HG03280 (cell line): ENCODE measurements at regions not wholly inside any gene's neighbourhood (a gene's known extent, or its start where the extent isn't known, plus 50 kb on each side); places are given as distances from the start of the nearest gene placed in this dataset.
"Not testable (repeated sequence)": the region's sequence is repeated elsewhere in the genome, so short reads cannot be mapped to it uniquely, and the experiment has no call there.

Source experiments
- ATAC-seq: cut with Tn5 transposase; IDR thresholded peaks from one replicate; pipeline ENCODE4 v1.9.1; 2021; ENCODE audit warnings: mild to moderate bottlenecking, moderate library complexity; ENCODE audit not compliant: unreplicated experiment

DNA sequence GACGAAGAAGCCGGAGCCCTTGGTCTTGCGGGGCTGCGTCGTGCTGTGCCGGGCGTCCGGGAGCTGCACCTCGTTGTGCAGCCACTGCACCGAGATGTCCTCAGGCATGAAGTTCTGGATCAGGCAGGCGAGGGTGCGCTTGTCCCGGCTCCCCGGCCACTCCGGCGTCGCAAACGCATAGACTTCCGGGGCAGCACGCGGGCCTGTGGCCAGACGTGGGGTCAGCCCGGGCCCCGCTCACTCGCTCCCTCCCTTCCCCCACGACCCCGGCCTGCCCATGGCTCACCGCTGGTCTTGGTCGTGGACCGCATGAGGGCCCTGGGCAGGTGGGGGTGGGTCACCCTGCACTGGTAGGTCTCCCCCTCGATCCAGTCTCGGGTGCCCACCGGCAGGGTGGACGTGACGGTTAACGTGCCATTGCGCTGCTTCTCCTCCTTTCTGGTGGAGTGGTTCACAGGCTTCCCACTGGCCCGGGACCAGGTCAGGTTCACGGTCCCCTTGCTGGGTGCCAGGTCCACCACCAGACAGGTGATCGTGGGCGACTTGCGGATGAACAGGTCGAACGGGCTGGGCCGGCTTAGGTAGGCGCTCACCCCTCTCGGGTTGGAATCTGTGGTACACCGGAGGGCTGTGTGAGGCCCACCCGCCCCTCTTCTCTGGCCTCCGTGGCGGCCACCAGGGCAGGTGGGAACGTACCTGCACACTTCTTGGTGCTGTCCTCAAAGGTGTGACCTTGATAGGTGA, 74.0 kb downstream of the TMEM121 start:
- not testable (repeated sequence) for ATAC-seq

GRCh38 chr14:105600939-105601359, 74.6 kb downstream of the TMEM121 start:
- no peak for ATAC-seq

- ATAC-seq = no peak
Observed at GRCh38 chr14:105601360-105602242, 75.2 kb downstream of the TMEM121 start.

GRCh38 chr14:105602243-105602750, 75.9 kb downstream of the TMEM121 start:
- no peak for ATAC-seq

DNA sequence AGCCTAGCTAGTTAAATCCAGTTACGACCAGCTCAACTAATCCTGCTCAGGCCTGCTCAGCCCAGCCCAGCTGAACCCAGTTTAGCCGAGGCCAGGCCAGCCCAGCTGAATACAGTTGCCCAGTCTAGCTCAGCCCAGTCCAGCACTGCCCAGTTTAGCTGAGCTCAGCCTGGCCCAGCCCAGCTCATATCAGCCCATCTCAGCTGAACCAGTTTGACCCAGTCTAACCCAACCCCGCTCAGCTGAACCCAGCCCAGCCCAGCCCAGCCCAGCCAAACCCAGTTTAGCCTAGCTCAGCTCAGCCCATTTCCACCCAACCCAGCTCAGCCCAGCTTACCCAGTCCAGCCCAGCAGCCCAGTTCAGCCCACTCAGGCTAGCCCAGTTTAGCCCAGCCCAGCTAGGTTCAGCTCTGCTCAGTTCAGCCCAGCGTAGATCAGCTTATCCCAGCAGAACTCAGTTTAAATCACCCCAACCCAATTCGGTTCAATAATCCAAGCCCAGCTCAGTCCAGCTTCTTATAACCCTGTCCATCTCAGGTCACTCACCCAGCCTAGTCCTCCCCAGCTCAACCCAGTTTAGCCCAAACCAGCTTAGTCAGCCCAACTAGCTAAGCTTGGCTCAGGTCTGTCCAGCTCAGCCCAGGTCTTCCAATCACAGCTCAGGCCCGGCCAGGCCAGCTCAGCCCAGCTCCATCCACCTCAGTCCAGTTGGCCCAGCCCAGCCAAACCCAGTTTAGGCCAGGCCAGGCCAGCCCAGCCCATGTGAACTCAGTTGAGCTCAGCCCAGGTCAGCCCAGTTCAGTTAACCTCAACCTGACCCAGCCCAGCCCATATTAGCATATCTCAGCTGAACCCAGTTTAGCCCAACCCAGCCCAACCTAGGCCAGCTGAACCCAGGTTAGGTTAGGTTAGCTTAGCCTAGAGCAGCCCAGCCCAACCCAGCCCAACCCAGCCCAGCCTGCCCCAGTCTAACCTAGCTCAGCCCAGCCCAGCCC, 76.7 kb downstream of the TMEM121 start:
- no peak for ATAC-seq

DNA sequence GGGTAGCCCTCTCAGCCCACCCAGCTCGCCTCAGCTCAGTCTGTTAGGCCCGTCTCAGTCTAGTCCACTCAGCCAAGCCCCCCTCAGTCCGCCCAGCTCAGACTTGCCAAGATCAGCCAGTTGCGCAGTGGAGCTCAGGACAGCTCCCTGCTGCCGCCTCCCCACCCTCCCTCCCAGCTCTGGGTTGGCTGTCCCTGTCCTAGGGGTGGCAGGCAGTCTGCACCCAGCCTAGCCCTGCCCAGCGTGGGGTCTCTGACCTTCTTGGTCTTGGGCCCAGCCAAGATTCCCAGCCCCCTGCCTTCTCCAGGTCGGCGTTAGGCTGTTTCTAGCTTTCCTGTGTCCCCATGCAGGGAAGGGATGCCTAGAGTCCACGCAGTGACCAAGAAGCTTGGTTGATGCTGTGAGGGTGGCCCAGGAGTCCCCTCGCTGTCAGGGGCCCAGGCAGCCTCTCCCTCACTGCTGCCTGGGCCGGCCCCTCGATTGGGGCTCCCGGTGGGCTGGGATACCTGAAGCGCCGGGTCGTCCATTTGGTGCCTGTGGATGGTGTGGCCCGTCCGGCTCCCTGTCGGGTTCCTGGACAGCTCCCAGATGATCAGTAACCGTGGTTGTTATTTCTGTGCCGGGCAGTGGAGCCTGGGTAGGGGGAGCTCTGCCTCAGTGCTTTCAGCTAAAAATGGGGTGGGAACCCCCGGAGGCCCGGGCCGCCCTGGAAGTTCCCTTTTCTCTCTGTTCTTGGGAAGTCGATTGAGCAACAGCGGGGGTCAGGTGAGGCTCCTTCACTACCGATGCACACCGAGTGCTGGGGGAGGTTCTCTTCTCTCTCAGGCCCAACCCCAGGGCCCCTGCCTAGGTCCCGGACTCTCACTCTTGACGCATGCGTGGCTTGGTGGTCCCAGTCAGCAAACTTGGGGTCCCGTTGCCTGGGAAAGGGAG, 78.4 kb downstream of the TMEM121 start:
- not testable (repeated sequence) for ATAC-seq

DNA sequence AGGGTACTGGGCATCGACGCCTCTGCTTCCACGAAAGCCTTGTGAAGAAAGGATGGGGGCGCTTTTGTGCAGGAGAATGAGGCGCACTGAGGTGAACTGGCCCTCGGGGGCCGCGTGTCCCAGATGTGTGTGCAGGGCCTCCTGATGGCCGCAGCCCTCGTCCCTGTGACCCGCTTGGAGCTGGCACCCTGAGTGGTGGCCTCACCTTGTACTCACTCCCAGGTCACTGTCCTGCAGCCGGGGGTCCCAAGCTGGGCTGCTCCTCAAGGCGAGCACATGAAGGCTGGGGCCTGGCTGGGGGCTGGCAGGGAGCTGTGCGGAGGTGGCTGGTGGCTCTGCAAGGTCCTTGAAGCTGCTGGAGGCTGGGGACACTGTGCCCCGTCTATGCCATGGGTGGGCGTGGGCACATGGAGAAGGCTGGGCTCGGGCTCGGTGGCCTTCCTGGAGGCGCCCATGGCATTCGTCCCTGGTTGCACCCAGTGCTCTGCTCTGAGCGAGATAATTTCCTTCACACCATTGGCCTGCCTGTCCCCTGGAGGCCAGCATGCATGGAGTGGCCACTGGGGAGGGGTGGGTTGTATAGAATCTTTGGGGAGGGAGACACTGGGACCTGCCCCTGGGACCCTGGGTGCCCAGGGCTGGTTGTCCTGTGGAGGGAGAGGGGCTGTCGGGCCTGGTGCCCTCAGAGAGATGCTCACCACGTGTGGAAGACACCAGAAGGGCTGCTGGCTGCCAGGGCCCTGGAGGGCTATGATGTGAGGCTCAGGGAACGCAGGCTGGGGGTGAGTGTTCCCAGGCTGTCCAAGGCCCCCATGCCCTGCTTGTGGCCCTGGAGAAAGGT, 79.3 kb downstream of the TMEM121 start:
- ATAC-seq = no peak

- ATAC-seq = not testable (repeated sequence)
Observed at GRCh38 chr14:105606305-105606975, 80.1 kb downstream of the TMEM121 start.

DNA sequence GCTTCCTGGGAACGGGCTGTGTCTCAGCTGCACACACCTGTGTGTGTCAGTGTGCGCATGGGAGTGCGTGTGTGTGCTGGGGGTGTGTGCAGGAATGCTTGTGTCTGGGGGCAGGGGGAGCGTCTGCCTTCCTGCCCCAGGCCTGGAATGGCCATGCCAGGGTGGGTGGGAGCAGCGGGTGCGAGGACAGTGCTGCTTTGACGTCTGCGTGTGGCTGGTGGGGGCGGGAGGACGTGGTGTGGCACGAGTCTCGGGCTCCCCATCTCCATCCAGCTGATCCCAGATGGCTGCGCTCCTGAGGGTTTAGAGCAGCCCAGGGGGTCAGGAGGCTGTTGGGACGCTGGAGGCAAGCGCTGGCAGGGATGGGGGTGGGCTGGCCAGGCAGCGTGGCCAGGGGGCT, 80.6 kb downstream of the TMEM121 start:
- ATAC-seq = not testable (repeated sequence)

GRCh38 chr14:105614987-105615386, 88.6 kb downstream of the TMEM121 start:
- ATAC-seq = not testable (repeated sequence)

GRCh38 chr14:105615986-105616801, 89.8 kb downstream of the TMEM121 start:
- not testable (repeated sequence) for ATAC-seq

DNA sequence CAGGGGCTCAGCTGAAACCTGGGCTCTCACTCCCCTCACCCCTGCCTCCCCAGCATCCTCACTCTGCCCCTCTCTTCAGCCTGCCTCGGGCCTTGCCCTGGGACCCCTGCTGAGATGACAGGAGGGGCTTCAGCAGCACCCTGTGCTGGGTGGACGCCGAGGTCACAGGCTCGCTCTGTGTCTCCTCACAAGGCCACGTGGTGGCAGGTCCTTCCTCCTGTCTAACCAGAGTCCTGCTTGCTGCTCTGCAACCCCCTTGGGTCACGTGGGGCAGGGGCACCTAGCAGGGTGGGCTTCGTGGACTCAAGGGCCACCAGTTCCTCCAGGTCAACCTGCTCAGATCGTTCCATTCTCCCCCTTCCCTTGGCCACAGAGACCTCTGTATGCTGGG, 90.4 kb downstream of the TMEM121 start:
- ATAC-seq = no peak

GRCh38 chr14:105617201-105617777, 90.9 kb downstream of the TMEM121 start:
- ATAC-seq = no peak

DNA sequence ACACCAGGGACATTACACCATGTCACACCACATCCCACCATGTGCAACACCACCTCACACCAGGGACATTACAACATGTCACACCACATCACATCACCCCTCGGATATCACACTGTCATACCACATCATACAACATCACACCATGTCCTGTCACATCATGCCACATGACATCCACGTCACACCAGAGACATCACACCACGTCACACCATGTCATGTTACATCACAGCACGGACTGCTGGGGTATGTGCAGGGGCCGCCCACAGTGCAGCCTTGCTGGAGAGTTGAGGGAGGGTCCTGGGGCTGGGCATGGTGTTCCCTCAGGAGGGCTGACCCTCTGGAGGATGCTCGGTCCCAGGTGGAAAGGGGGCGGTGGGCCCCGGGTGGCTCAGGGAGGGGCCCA, 91.4 kb downstream of the TMEM121 start:
- not testable (repeated sequence) for ATAC-seq

DNA sequence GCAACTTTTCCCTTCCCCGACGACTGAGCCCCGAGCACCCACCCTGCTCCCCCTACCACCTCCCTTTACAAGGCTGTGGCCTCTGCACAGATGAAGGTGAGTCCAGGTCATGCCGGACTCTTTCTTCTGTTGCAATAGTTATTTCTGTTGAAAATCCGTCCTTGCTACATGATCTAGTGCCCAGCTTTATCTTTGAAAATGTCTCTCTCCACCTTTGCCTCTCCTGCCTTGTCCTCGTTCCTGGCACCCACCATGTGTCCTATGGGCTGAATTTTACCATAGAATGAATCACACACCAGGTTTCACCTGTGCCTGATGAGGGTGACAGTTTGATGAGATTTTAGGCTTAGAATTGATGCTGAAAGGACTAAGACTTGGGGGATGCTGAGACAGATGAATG, 92.9 kb downstream of the TMEM121 start:
- ATAC-seq = not testable (repeated sequence)

DNA sequence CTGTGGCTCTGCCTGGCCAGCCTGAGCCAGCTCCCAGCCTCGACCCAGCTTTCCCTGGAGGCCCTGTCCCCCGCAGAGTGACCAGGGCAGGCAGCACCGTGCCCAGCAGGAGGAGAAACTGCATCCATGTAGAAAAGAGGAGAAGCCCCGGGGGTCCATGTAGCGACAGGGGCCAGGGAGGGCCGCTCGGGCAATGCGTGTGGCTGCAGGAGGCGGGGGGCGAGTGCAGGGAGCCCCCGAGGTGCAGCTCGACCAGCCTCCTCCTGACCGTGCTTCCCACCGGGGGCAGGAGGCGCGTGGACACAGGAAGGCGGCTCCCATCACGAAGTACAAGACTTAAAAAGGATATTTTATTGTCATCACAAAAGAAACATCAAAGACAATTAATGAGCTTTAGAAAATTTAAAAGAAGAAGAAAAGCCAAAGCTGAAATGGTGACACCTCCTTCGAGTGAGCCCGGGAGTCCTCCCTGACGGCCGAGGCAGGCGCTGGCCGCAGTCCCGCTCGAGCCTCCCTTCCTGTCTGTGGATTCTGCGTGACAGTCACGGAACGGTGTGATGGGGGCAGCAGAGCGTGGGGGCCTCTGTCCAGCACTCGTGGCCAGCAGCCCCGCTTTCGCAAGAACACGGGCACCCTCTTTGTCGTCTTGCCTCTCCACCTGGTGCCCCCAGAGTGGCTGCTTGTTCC, 93.9 kb downstream of the TMEM121 start:
- ATAC-seq = not testable (repeated sequence)
